ENCODE measurements at regions not wholly inside any gene's neighbourhood (a gene's known extent, or its start where the extent isn't known, plus 50 kb on each side); places are given as distances from the start of the nearest gene placed in this dataset.

DNA sequence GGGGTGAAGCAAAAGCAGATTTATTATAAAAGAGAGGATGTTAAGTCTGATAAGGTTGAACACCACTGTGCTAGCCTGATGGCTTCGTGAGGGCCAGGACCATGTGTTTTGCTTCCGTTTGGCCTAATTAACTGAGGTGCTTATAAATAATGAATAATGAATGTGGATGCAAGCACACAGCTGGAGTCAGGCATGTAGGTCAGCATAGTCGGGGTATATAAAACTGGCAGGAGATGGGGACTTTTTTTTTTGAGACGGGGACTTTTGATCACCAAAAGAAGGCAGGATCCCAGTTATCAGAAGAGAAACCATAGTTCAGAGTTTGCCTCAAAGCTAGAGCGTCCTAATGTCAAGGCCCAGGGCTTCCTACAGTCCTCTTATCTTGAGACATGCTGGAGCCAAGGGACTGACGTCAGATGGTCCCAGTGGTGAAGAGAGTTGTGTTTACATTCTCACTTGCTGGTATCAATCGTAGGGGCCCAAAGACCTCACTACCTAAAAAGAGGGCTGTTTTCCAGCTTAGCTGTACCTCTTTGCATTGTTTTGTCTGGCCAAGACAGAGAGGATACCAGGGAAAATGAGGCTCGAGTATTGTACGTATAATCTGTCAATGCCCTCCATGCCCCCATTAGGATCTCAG, 50.4 kb downstream of the RTL9 start:
- Histone ChIP-seq H3K4me2 (ENCODE audit: low read depth, low read length) (no peak overlapping the region), H3K36me3 (replicated peaks in 1 of 2; ENCODE audit: control insufficient read depth in 1 of 2, insufficient read depth in 2 of 2, low read length in 2 of 2) (no peaks in the 10 kb centered on the region), H3K4me3 (replicated peaks in 1 of 3; ENCODE audit: insufficient read depth in 1 of 3, low read depth in 2 of 3, low read length in 3 of 3) (no peak overlapping the region), H2AFZ (ENCODE audit: low read length) (no peak overlapping the region), H3K9ac (ENCODE audit: insufficient read depth, low read depth, low read length) (no peak overlapping the region), H3K27me3 (ENCODE audit: control insufficient read depth in 1 of 2, insufficient read depth in 2 of 2, low read length in 2 of 2) (no peaks in the 10 kb centered on the region), H3K79me2 (ENCODE audit: insufficient read depth, low read length) (no peaks in the 10 kb centered on the region), H4K20me1 (ENCODE audit: insufficient read depth, low read length) (no peaks in the 10 kb centered on the region), H3K27ac (ENCODE audit: extremely low read length, insufficient read depth, low read length) (no peak overlapping the region), H3K4me1 (ENCODE audit: insufficient read depth, low read length) (no peaks in the 10 kb centered on the region), H3K9me3 (ENCODE audit: low read length) (no peaks in the 10 kb centered on the region)
- DNase-seq (ENCODE audit: low spot score) (no peak), FAIRE-seq (no peak), ATAC-seq (no peak)
- 21% methylated on average over 7 of the region's 9 CpGs for WGBS (ENCODE audit: low lambda C conversion rate)
- intact Hi-C loops (cut with micrococcal nuclease; ENCODE audit: unreplicated experiment) (no loop called here), in situ Hi-C loops (cut with HindIII; ENCODE audit: extremely low pct_ligation_motif_present, low pct_unique_long_range_greater_than_20kb) (loop anchor here (25.0 kb wide), 1 partner anchor 497 kb away; no protein-coding TSS in a partner anchor)
- BruUV-seq (replicated peaks), result no TSS peak
- ChIA-PET CTCF (ENCODE audit: low intra/inter-chr PET ratio, low total read pairs) (interaction anchor here (1.6 kb wide), 1 partner anchor 263 kb away, joined by 5 read pairs; no protein-coding TSS in a partner anchor), POLR2A (no interaction called here)
- TF ChIP-seq SETDB1 (CRISPR knock-in tag; IDR thresholded peaks at IDR 0.05; ENCODE audit: borderline replicate concordance), result no peak
- TF ChIP-seq, protein P1, sequence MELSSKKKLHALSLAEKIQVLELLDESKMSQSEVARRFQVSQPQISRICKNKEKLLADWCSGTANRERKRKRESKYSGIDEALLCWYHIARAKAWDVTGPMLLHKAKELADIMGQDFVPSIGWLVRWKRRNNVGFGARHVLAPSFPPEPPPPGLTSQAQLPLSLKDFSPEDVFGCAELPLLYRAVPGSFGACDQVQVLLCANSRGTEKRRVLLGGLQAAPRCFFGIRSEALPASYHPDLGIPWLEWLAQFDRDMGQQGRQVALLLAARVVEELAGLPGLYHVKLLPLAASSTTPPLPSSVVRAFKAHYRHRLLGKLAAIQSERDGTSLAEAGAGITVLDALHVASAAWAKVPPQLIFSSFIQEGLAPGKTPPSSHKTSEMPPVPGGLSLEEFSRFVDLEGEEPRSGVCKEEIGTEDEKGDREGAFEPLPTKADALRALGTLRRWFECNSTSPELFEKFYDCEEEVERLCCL (CRISPR knock-in tag; IDR thresholded peaks at IDR 0.05; ENCODE audit: borderline replicate concordance), result no peak
- TF ChIP-seq HNF4G (IDR thresholded peaks at IDR 0.05; ENCODE audit: borderline replicate concordance, low read depth, low read length), result no peak
- no peak for TF ChIP-seq HNF4G (CRISPR knock-in tag; IDR thresholded peaks at IDR 0.05; ENCODE audit: borderline replicate concordance, low read depth)
- TF ChIP-seq, protein P2, sequence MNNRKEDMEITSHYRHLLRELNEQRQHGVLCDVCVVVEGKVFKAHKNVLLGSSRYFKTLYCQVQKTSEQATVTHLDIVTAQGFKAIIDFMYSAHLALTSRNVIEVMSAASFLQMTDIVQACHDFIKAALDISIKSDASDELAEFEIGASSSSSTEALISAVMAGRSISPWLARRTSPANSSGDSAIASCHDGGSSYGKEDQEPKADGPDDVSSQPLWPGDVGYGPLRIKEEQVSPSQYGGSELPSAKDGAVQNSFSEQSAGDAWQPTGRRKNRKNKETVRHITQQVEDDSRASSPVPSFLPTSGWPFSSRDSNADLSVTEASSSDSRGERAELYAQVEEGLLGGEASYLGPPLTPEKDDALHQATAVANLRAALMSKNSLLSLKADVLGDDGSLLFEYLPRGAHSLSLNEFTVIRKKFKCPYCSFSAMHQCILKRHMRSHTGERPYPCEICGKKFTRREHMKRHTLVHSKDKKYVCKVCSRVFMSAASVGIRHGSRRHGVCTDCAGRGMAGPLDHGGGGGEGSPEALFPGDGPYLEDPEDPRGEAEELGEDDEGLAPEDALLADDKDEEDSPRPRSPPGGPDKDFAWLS (CRISPR knock-in tag; IDR thresholded peaks at IDR 0.05; ENCODE audit: borderline replicate concordance), result no peak
- TF ChIP-seq SIN3A (IDR thresholded peaks at IDR 0.05; ENCODE audit: borderline replicate concordance, low read depth, low read length), result no peak
- no peak for TF ChIP-seq DNMT1 (CRISPR knock-in tag; IDR thresholded peaks at IDR 0.05)
- TF ChIP-seq, protein P3, sequence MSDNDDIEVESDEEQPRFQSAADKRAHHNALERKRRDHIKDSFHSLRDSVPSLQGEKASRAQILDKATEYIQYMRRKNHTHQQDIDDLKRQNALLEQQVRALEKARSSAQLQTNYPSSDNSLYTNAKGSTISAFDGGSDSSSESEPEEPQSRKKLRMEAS (IDR thresholded peaks at IDR 0.05), result no peak
- TF ChIP-seq, protein P4, sequence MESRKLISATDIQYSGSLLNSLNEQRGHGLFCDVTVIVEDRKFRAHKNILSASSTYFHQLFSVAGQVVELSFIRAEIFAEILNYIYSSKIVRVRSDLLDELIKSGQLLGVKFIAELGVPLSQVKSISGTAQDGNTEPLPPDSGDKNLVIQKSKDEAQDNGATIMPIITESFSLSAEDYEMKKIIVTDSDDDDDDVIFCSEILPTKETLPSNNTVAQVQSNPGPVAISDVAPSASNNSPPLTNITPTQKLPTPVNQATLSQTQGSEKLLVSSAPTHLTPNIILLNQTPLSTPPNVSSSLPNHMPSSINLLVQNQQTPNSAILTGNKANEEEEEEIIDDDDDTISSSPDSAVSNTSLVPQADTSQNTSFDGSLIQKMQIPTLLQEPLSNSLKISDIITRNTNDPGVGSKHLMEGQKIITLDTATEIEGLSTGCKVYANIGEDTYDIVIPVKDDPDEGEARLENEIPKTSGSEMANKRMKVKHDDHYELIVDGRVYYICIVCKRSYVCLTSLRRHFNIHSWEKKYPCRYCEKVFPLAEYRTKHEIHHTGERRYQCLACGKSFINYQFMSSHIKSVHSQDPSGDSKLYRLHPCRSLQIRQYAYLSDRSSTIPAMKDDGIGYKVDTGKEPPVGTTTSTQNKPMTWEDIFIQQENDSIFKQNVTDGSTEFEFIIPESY (CRISPR knock-in tag; IDR thresholded peaks at IDR 0.05), result no peak
- TF ChIP-seq, protein P5, sequence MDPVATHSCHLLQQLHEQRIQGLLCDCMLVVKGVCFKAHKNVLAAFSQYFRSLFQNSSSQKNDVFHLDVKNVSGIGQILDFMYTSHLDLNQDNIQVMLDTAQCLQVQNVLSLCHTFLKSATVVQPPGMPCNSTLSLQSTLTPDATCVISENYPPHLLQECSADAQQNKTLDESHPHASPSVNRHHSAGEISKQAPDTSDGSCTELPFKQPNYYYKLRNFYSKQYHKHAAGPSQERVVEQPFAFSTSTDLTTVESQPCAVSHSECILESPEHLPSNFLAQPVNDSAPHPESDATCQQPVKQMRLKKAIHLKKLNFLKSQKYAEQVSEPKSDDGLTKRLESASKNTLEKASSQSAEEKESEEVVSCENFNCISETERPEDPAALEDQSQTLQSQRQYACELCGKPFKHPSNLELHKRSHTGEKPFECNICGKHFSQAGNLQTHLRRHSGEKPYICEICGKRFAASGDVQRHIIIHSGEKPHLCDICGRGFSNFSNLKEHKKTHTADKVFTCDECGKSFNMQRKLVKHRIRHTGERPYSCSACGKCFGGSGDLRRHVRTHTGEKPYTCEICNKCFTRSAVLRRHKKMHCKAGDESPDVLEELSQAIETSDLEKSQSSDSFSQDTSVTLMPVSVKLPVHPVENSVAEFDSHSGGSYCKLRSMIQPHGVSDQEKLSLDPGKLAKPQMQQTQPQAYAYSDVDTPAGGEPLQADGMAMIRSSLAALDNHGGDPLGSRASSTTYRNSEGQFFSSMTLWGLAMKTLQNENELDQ (CRISPR knock-in tag; IDR thresholded peaks at IDR 0.05; ENCODE audit: borderline replicate concordance), result no peak
- TF ChIP-seq, protein P6, sequence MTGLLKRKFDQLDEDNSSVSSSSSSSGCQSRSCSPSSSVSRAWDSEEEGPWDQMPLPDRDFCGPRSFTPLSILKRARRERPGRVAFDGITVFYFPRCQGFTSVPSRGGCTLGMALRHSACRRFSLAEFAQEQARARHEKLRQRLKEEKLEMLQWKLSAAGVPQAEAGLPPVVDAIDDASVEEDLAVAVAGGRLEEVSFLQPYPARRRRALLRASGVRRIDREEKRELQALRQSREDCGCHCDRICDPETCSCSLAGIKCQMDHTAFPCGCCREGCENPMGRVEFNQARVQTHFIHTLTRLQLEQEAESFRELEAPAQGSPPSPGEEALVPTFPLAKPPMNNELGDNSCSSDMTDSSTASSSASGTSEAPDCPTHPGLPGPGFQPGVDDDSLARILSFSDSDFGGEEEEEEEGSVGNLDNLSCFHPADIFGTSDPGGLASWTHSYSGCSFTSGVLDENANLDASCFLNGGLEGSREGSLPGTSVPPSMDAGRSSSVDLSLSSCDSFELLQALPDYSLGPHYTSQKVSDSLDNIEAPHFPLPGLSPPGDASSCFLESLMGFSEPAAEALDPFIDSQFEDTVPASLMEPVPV (CRISPR knock-in tag; IDR thresholded peaks at IDR 0.05), result no peak
- TF ChIP-seq GTF2F1 (IDR thresholded peaks at IDR 0.05; ENCODE audit: low read length), result no peak
- no peak for TF ChIP-seq NRL (CRISPR knock-in tag; IDR thresholded peaks at IDR 0.05; ENCODE audit: borderline replicate concordance)

All from HepG2 (cell line).